Jurkat, Clone E6-1 (cell line): ENCODE measurements at regions not wholly inside any gene's neighbourhood (a gene's known extent, or its start where the extent isn't known, plus 50 kb on each side); places are given as distances from the start of the nearest gene placed in this dataset.
A peak's percentile ranks its signal among the peaks of the same experiment; 100 is the strongest.
"Not testable (repeated sequence)": the region's sequence is repeated elsewhere in the genome, so short reads cannot be mapped to it uniquely, and the experiment has no call there.

Source experiments
- DNase-seq: peaks from one replicate; pipeline ENCODE4 v3.0.0-alpha.2; 2011; ENCODE audit warnings: low read depth, low spot score
- H3K4me3 ChIP-seq: 2 replicates; pipeline ENCODE4 v1.5.1; 2011; ENCODE audit warnings: mild to moderate bottlenecking, low read length, control low read depth, moderate library complexity

DNA sequence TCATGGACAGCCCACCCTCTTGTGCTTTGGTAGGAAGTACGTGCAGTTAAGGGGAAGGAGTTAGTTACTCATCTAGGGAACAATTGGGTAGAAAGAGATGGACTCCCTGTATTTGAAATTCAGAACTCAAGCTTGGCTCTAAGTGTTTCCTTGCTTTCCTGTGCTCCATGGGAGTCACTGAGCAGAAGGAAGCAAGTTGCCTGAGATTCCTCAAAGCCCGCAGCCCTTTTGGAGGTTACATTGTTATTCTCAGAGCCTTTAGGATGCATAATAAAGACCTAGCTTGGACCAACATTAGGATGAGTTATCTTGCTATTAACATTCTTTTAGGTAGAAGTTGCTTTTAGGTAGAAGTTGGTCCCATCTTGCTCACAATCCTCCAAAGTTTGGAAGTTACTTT lies 206.4 kb downstream of the ADRA2C start:
- H3K4me3 ChIP-seq, DNase-seq: not testable (repeated sequence)

DNA sequence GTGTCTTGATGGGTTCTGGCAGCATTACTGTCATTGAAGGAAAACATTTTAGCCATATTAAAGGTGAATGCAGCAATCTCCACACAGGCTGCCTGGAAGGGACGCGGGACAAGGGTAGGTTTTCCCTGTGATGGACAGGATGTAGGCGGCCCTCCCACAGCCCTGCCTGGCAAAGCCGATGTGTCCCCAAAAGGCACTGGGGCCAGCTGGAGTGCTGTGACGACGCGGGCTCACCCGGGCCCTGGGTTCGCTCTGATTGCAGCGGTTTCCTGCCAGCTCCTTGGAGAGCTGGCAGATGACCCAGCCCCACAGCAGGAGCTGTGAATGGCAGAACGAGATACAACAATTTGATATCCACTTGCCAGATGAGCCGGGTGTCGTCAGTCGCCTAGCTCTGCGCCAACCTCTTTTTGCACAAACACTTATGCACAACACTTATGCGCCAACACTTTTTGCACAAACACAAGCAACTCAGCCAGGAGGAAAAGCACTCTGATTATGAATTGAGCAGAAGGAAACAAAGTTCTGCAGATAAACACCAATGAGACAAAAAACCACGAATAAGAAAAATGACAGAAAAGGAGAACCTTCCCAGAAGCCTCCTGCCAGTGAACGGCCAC lies 207.5 kb downstream of the ADRA2C start:
- not testable (repeated sequence) for DNase-seq, H3K4me3 ChIP-seq

DNA sequence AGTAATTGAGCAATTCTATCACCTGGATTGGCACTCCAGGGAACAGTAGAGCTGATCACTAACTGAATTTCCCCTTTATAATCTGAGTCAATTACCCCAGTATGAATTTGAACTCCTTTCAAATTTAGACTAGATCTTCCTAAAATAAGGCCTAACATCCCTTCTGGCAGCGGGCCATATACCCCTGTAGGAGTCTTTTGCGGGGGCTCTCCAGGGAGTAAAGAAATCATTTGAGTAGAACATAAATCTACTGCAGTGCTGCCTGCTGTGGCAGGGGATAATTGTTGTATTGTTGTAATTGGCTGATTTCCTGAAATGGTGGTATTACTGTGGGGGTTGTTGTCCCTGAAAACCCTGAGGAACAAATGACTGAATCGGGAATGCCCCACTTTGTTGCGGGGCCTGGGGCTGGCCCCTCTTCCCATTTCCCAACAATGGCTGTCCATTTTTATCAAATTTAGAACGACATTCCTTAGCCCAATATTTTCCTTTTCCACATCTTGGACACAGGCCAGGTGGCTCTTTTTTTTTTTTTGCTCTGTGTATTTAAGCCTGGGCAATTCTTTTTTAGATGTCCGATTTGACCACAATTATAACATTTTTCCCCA lies 217.4 kb downstream of the ADRA2C start:
- H3K4me3 ChIP-seq, DNase-seq: not testable (repeated sequence)

DNA sequence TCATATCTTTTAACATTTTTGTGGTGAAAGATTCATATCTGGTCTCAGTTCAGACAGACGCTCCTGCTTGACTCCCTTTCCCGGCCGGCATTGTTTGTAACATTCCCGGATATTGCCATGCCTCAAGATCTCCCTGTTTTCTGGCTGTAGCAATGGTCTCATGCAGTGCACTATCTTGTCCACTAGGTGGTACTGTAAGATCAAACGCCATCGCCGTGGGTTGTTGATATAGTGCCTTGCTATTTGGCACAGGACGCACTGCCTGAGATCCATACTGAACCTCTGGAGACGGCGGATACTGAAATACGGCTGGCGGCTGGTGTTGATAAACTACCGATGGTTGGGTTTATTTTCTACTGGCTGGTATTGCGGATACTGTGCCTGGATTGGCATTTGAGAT lies 218.6 kb downstream of the ADRA2C start:
- H3K4me3 ChIP-seq, DNase-seq: not testable (repeated sequence)

DNA sequence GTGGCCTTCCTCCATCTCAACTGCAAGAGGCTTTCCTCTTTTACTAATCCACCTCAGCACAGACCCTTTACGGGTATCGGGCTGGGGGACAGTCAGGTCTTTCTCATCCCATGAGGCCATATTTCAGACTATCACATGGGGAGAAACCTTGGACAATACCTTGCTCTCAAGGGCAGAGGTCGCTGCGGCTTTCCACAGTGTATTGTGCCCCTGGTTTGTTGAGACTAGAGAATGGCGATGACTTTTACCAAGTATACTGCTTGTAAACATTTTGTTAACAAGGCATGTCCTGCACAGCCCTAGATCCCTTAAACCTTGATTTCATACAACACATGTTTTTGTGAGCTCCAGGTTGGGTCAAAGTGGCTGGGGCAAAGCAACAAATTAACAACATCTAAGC lies 220.2 kb downstream of the ADRA2C start:
- H3K4me3 ChIP-seq, DNase-seq: not testable (repeated sequence)

DNA sequence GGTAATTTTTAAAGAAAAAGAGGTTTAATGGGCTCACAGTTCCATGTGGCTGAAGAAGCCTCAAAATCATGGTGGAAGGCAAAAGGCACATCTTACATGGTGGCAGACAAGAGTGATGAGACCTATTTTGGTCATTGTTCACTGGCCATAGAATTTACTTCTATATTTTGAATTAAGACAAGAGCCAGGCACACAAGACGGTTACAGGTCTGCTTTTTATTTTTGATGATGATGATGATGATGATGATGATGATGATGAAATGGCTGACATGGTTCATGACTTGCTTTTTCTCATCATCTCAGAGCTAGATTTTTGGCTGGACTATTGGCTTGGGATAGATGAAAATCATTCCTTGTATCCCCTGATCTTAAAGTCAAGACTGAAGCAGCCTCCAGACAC lies 229.3 kb downstream of the OTOP1 start:
- H3K4me3 ChIP-seq, DNase-seq: not testable (repeated sequence)

DNA sequence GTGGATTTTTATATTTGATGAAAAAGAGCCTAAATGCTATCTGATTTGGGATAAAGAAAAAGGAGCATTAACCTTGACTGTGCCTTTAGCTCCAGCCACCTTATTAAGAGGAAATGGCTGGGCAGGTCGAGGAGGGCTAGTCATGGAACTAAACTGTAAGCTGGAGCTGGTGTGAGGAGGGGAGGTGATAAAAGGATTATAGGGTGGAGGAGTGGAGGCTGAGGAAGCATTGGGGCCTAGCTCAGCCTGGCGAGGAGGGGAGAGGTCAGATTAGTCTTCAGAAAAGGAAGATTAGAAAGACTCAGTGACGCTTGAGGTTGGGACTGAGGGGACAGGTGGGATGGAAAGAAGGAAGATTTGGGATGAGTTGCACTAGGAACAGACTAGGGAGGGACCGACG lies 222.7 kb downstream of the OTOP1 start:
- H3K4me3 ChIP-seq, DNase-seq: not testable (repeated sequence)

DNA sequence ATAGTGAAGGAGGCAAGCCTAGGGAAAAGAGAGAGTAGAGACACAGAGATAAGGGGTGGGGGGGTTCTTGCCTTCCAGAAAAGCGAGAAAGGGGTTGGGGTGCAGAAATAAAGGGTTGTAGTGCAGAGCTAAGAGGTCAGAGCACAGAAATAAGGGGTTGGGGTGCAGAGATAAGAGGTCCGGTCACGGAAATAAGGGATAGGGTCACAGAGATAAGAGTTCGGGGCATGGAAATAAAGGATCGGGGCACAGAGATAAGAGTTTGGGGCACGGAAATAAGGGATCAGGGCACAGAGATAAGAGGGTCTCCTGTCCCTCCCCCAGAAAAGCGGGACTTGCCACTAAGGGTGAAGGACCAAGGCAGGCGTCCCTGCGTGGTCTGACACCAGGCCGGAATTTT lies 222.0 kb downstream of the OTOP1 start:
- H3K4me3 ChIP-seq, DNase-seq: not testable (repeated sequence)

DNA sequence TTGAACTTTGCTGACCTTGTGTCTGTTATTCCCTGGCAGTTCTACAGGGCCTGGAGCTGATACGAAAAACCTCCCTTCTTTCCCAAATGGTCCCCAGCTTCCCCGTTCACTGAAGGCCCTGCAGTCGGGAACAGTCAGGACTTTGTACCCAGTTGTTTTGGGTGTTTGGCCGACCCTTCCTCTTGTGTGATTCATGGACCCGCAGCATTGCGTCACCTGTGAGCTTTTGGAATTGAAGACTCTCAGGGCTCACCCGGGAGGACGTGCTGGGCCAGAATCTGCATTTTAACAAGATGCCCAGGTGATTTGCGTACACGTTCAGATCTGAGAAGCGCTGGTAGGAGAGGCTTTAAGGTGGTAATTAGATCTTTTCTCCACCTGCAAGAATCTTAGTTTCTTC lies 220.4 kb downstream of the OTOP1 start:
- not testable (repeated sequence) for DNase-seq

DNA sequence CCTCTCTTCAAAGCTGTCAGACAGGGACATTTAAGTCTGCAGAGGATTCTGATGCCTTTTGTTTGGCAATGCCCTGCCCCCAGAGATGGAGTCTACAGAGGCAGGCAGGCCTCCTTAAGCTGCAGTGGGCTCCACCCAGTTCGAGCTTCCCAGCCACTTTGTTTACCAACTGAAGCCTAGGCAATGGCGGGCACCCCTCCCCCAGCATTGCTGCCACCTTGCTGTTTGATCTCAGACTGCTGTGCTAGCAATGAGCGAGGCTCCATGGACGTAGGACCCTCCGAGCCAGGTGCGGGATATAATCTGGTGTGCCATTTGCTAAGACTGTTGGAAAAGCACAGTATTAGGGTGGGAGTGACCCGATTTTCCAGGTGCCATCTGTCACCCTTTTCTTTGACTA lies 207.7 kb downstream of the OTOP1 start:
- DNase-seq, H3K4me3 ChIP-seq: not testable (repeated sequence)

More for the DNA sequence above, 220.4 kb downstream of the OTOP1 start:
- H3K4me3 ChIP-seq, result not testable (repeated sequence)

DNA sequence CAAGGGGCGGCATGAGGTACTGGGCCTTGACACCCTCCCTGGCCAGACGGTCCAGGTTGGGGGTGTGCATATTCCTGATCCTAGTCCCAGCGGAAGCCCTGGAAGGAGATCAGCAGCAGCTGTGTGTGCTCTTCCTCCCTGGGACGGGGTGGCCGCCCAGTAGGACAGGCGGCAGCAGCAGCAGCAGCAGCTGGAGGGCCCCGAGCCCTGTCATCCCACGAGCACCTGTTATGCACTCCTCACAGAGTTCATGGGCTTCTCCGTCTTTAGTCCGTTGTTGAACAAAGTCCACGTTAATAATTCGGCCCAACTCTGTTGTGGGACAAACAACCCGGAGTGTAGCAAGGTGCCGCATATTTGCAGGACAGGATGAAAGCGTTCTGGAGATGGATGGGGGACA lies 205.6 kb downstream of the OTOP1 start:
- H3K4me3 ChIP-seq, DNase-seq: not testable (repeated sequence)

DNA sequence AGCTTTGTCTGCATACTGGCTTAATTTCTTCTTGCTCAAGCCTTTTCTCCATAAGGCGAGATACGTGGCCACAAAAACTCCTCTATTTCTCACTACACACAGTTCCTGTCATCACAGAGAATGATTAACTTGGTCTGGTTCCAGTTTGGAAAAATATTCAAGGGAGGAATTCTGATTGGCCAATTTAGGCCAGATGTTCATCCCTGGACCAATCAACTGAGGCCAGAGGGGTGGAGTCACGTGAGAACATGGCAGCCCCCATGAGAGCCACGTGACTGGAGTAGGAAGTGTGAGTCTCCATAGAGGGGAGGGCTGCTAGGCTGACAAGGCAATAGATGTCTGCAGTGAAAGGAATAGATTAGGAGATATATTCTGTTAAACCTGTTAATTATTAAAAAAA lies 200.0 kb downstream of the OTOP1 start:
- peak; percentile 9 for DNase-seq
- not testable (repeated sequence) for H3K4me3 ChIP-seq

DNA sequence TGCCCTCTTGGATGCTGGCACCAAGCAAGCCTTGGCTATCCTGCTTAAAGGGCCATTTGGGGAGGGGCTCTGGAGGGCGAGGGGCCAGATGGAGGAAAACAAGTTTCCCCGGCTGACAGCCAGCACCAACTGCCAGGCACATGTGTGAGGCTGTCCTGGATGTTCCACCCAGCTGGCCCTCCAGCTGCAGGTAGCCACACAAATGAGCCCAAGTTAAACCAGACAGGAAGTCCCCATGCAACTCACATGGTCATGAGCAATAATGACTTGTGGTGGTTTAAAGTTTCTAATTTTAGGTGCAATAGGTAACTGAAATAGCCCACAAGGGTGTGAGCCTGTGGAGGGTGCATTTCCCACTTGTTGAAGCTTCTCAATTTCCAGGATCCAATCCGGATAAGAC lies 198.0 kb downstream of the OTOP1 start:
- not testable (repeated sequence) for H3K4me3 ChIP-seq, DNase-seq

DNA sequence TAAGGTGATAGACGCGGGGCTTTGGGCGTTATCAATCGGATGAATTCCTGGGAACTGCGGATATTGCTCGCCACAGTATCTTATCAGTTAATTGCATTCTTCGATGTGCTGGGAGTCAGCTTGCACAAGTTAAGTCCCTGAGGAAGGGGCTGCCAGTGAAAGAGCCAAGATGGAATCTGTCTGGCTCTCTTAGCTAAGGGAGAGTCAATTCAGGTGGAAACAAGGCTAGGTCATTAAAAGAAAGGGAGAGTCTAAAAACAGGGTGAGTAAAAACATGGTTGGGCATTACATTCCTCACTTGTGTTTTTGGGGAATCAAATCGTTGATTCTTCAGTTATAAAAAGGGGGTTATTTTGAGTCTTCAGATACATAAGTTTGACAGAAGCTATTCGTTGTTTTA lies 196.2 kb downstream of the OTOP1 start:
- DNase-seq, H3K4me3 ChIP-seq: not testable (repeated sequence)

DNA sequence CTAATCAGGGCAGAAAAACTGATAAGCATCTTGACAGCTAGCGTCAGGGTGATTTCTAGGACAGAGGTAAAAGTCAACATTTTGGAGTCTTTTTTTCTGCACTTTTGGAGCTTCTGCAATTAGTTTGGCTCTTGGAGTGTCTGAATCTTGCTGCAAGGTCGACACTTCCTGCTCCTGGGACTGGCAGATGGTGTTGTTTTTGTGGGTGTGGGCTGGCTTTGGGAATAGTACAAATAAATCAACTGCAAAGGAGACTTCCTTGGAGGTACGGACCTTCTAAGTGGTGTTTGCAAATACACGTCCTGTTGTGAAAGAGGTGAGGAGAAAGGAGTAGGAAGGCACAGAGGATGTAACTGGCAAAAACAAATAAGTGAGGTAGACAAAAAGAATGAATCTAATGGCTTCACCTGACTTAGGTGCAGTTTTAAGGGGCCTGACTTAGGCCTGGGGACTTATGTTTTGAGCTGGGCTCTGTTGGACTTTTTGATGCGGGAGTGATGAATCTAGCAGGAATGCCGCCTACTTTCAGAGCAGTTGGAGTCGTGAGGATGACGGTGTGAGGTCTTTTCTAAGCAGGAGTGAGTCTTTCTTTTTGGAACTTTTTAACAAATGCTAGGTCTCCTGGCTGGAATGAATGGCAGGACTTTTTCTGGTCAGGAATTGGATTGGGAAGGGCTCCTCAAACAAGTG lies 195.1 kb downstream of the OTOP1 start:
- not testable (repeated sequence) for DNase-seq, H3K4me3 ChIP-seq

DNA sequence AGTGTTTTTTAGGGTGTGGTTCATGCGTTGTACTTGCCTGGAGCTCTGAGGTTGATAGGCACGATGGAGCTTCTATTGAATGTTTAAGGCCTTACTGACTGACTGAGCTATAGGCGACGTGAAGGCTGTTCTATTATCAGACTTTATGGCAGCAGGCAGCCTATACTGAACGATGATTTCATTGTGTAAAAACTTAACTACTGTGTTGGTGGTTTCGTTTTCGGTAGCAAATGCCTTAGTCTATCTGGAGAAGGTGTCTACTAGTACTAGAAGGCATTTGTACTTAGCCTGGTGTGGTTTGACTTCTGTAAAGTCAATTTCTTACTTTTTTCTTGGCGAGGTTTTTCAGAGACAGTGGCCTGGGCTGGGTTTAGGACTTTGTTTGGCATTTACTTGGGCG lies 194.4 kb downstream of the OTOP1 start:
- DNase-seq, H3K4me3 ChIP-seq: not testable (repeated sequence)

DNA sequence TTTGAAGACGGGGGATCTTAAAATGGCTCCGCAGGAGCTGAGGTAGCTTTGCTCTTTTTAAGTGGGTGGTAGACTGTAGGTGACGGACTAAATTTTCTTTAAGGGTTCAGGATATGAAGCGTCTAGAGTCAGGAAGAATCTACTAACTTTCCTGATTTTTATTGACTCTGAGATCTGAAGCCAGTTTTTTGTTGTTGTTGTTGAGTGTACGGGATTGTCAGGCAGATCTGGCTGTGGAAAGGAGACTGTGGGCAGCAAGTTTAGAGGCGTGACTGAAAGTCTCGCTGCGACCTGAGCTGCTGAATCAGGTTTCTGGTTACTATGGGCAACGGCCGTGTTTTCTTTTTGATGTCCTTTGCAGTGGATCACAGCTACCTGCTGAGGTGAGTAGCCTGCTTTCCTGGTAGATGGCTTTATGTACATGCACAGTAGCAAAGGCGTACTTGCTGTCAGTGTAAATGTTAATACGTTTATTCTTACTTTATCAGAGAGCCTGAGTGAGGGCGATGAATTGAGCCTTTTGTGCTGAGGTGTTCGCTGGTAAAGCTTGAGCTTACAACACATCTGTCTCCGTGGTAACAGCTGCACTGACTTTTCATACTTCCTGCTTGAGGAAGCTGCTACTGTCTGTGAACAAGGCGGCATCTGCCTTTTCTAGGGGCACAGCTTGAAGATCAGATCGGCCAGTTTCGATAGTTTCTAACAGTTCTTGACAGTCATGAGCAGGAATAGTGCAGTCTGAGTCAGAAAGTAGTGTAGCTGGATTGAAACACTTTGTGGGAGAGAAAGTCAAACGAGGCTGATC lies 193.7 kb downstream of the OTOP1 start:
- peak; percentile 44 for DNase-seq
- H3K4me3 ChIP-seq, result not testable (repeated sequence)

DNA sequence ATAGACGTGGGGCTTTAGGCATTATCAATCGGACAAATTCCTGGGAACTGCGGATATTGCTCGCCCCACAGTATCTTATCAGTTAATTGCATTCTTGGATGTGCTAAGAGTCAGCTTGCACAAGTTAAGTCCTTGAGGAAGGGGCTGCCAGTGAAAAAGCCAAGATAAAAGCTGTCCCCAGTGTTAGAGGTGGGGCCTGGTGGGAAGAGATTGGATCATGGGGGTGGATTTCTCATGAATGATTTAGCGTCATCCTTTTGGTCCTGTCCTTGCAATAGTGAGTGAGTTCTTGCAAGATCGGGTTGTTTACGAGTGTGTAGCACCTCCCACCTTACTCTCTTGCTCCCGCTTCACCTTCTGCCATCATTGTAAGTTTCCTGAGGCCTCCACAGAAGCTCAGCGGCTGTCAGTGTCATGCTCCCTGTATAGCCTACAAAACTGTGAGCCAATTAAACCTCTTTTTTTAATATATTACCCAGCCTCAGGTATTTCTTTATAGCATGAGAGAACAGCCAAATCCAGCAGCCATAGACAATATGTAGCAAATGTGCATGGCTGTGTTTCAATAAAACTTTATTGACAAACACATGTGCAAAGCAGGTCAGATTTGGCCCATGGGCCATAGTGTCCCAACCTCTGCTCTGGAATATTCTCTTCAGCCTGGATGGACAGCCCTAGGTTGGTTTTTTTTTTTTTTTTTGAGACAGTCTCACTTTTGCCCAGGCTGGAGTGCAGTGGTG lies 189.2 kb downstream of the OTOP1 start:
- not testable (repeated sequence) for DNase-seq, H3K4me3 ChIP-seq

DNA sequence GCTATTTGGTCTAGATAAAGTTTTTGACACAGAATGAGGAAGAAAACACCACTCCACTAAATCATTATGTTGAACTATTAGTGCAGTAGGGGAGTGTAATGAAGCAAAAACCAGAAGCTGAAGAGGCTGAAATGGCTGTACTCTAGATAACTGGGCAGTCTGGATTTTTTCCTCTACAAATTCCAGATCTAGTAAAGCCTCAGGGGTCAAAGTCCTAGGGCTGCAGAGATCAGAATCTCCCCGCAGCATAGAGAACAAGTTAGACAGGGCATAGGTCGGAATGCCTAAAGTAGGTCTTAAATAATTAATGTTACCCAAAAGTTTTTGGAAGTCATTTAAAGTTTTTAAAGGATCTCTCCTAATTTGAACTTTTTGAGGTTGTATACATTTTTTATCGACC lies 180.9 kb downstream of the OTOP1 start:
- DNase-seq, H3K4me3 ChIP-seq: not testable (repeated sequence)
